ENCODE measurements at regions not wholly inside any gene's neighbourhood (a gene's known extent, or its start where the extent isn't known, plus 50 kb on each side); places are given as distances from the start of the nearest gene placed in this dataset.
"Not testable (repeated sequence)": the region's sequence is repeated elsewhere in the genome, so short reads cannot be mapped to it uniquely, and the experiment has no call there.

DNA sequence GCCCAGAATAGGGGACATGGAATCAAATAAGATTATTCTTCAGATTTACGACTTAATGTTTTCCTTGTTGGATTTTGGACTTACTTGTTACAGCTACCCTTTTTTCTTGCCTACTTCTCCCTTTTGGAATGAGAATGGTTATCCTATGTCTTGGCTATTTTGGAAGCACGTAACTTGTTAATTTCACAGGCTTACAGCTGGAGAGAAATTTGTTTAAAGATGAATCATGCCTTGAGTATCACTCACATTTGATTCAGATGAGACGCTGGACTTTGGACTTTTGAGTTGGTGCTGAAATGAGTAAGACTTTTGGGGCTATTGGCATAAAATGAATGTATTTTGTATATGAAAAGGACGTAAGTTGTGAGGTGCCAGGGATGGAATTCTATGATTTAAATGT, 83.3 kb downstream of the SMPDL3A start:
- intact Hi-C loops (cut with DNase I): loop anchor here in 1 of 2 donors (5.0 kb wide), 1 partner anchor 445 kb away; no protein-coding TSS in a partner anchor
- Histone ChIP-seq H3K36me3 (ENCODE audit: insufficient read depth in 1 of 2, low read depth in 1 of 2) (no peaks in the 10 kb centered on the region), H3K4me1 (no peaks in the 10 kb centered on the region), H3K27me3 (ENCODE audit: insufficient read depth in 3 of 3, low read length in 2 of 3) (no peaks in the 10 kb centered on the region), H3K27ac (no peak overlapping the region), H3K9me3 (no peaks in the 10 kb centered on the region), H3K4me3 (no peak overlapping the region)
- 64 to 82% (median 72%) methylated on average over 4 of the region's 4 CpGs for WGBS, 3 donors
- TF ChIP-seq, protein P1, sequence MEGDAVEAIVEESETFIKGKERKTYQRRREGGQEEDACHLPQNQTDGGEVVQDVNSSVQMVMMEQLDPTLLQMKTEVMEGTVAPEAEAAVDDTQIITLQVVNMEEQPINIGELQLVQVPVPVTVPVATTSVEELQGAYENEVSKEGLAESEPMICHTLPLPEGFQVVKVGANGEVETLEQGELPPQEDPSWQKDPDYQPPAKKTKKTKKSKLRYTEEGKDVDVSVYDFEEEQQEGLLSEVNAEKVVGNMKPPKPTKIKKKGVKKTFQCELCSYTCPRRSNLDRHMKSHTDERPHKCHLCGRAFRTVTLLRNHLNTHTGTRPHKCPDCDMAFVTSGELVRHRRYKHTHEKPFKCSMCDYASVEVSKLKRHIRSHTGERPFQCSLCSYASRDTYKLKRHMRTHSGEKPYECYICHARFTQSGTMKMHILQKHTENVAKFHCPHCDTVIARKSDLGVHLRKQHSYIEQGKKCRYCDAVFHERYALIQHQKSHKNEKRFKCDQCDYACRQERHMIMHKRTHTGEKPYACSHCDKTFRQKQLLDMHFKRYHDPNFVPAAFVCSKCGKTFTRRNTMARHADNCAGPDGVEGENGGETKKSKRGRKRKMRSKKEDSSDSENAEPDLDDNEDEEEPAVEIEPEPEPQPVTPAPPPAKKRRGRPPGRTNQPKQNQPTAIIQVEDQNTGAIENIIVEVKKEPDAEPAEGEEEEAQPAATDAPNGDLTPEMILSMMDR (IDR thresholded peaks at IDR 0.05): no peak
- ATAC-seq: no peak
- DNase-seq: no peak

DNA sequence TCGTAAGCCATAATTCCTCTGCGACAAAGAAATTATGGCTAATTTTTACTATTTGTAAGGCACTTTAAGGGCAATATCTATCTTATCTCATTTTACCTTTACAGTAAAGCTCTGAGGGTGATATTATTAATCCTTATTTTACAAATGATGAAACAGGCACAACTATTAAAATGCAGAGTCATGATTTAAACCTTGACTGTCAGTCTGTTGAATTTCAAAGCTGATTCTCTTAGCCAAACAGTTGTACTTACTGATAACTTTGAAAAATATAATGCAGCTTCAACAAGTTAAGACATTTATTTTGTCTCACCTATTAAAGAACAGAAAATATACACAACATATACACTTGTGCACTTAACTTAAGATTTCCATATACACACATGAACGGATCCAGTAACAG, 88.2 kb downstream of the SMPDL3A start:
- no peak overlapping the region for H3K27ac ChIP-seq
- H3K36me3 ChIP-seq (ENCODE audit: insufficient read depth in 1 of 2, low read depth in 1 of 2): no peaks in the 10 kb centered on the region
- H3K27me3 ChIP-seq (ENCODE audit: insufficient read depth in 3 of 3, low read length in 2 of 3): no peaks in the 10 kb centered on the region
- H3K4me1 ChIP-seq: no peaks in the 10 kb centered on the region
- DNase-seq (no peak), ATAC-seq (no peak)
- H3K4me3 ChIP-seq: no peak overlapping the region
- intact Hi-C loops (cut with DNase I): no loop called here
- 93 to 94% (median 93%) methylated on average over 3 of the region's 3 CpGs for WGBS, 3 donors
- no peaks in the 10 kb centered on the region for H3K9me3 ChIP-seq
- TF ChIP-seq, protein P1 (IDR thresholded peaks at IDR 0.05): no peak

DNA sequence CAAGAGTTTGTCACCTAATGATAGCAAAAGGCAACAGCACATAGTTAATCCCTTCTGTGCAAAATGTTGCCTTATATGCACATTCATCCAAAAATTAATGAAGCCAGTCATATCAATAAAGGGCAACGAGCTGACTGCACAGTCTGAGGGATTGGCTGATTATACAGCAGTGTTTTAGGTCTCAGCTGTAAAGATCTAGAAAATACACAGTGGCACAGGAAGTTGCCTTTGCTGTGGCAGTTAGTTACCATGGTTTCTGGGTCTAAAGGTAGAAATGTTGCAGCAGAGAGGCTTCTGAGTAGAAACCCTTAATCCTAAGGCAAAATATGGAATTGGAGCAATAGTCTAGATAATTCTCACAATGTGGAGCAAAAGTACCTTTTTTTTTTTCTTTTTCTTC, 89.7 kb downstream of the SMPDL3A start:
- H3K27me3 ChIP-seq (ENCODE audit: insufficient read depth in 3 of 3, low read length in 2 of 3): no peaks in the 10 kb centered on the region
- intact Hi-C loops (cut with DNase I): no loop called here
- no peak overlapping the region for H3K4me3 ChIP-seq
- ATAC-seq: no peak
- no peaks in the 10 kb centered on the region for H3K4me1 ChIP-seq
- WGBS, 3 donors: 25 to 42% (median 25%) methylated on average over 1 of the region's 1 CpG
- H3K9me3 ChIP-seq: no peaks in the 10 kb centered on the region
- TF ChIP-seq, protein P1 (IDR thresholded peaks at IDR 0.05): no peak
- H3K36me3 ChIP-seq (ENCODE audit: insufficient read depth in 1 of 2, low read depth in 1 of 2): no peaks in the 10 kb centered on the region
- H3K27ac ChIP-seq: no peak overlapping the region
- DNase-seq: no peak

DNA sequence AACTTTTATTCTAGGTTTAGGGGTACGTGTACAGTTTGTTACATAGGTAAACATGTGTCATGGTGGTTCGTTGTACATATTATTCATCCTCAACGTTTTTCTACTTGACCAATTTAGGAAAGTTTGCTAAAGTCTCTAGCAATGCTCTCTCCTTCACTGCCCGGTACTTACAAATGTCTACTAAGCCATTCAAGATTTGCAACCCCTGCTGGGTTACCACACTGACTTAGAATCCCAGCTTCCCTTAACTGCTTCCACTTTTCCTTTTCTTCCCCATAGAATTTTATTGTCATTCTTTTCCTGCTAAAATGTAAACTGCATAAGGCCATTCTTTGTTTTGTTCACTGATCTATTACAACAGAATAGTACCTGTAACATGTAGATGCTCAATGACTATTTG, 97.4 kb downstream of the SMPDL3A start:
- Histone ChIP-seq H3K27me3 (ENCODE audit: insufficient read depth in 3 of 3, low read length in 2 of 3) (peaks cover 0 to 2% (median 0%) of the 10 kb centered on the region in 3 donors), H3K9me3 (no peaks in the 10 kb centered on the region), H3K27ac (no peak overlapping the region), H3K4me3 (no peak overlapping the region), H3K36me3 (ENCODE audit: insufficient read depth in 1 of 2, low read depth in 1 of 2) (no peaks in the 10 kb centered on the region), H3K4me1 (no peaks in the 10 kb centered on the region)
- TF ChIP-seq, protein P1 (IDR thresholded peaks at IDR 0.05): no peak
- ATAC-seq (no peak), DNase-seq (no peak)
- intact Hi-C loops (cut with DNase I): no loop called here
- 55 to 68% (median 60%) methylated on average over 4 of the region's 4 CpGs for WGBS, 3 donors

DNA sequence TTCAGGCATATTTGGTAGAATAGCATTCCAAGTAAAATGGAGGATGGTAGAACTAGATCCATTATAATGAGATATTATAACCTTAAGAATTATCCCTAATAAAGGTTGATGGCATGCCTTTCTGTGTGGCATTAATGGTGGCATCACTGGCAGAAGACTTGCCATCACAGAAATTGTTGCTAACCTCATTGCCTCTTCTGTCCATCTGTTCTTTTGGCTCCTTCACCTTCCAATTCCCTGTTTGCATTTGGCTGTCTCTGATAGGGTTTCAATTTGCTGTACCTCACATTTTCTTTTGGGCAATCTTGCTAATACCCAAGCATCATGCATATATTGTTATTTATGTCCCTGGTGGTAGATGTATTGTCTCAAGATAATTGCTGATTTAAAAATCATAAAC, 98.9 kb downstream of the SMPDL3A start:
- H3K4me1 ChIP-seq: no peaks in the 10 kb centered on the region
- DNase-seq: no peak
- intact Hi-C loops (cut with DNase I): no loop called here
- no peak for ATAC-seq
- H3K27ac ChIP-seq: no peak overlapping the region
- TF ChIP-seq, protein P1 (IDR thresholded peaks at IDR 0.05): no peak
- peaks cover 0 to 2% (median 0%) of the 10 kb centered on the region in 3 donors for H3K27me3 ChIP-seq (ENCODE audit: insufficient read depth in 3 of 3, low read length in 2 of 3)
- H3K36me3 ChIP-seq (ENCODE audit: insufficient read depth in 1 of 2, low read depth in 1 of 2): no peaks in the 10 kb centered on the region
- no peak overlapping the region for H3K4me3 ChIP-seq
- no peaks in the 10 kb centered on the region for H3K9me3 ChIP-seq

DNA sequence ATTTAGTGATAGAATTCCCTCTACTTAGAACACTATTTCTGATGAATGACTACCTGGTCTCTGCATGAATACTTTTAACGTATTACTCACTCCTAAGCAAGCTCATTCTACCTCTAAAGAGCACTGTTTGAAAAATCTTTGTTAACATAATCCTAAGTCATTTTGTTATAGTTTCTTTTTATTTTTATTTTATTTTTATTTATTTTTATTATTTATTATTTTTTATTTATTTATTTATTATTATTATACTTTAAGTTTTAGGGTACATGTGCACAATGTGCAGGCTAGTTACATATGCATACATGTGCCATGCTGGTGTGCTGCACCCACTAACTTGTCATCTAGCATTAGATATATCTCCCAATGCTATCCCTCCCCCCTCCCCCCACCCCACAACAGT, 99.6 kb downstream of the SMPDL3A start:
- H3K4me3 ChIP-seq; H3K9me3 ChIP-seq; DNase-seq; ATAC-seq; intact Hi-C loops (cut with DNase I); H3K27me3 ChIP-seq (ENCODE audit: insufficient read depth in 3 of 3, low read length in 2 of 3); H3K27ac ChIP-seq; H3K36me3 ChIP-seq (ENCODE audit: insufficient read depth in 1 of 2, low read depth in 1 of 2); H3K4me1 ChIP-seq: not testable (repeated sequence)
- 93 to 97% (median 95%) methylated on average over 1 of the region's 1 CpG for WGBS, 3 donors

Measured in psoas muscle (tissue), 7 donors.